HCT116 (cell line): ENCODE measurements at regions not wholly inside any gene's neighbourhood (a gene's known extent, or its start where the extent isn't known, plus 50 kb on each side); places are given as distances from the start of the nearest gene placed in this dataset.

Experiments used
- ATAC-seq: fragments of 200-7000 bp; cut with Tn5 transposase; 2 replicates; pipeline ENCODE4 v1.9.1; 2020; ENCODE audit warnings: mild to moderate bottlenecking, moderate library complexity
- BruUV-seq: library from RNA; stranded (reverse); fragments of 400-500 nt; replicated peaks from 2 replicates; lab custom pipeline; 2021; lab: Mats Ljungman, UMichigan
- CTCF ChIA-PET: fragments of 300-600 bp; sonication (Branson Sonifier 250); formaldehyde crosslinking; loops from one replicate; lab custom pipeline; 2021; ENCODE audit warnings: antibody characterized with exemption; lab: Charles Lee
- POLR2A ChIA-PET: fragments of 300-600, 350-600 bp; sonication (Branson Sonifier 250); formaldehyde crosslinking; loops from one replicate; lab custom pipeline; 2021; ENCODE audit warnings: antibody characterized with exemption; lab: Charles Lee
- RAD21 ChIA-PET, 2 experiments: fragments of 300-600 bp; sonication (Branson Sonifier 250); formaldehyde crosslinking; loops; one replicate each; lab custom pipeline; 2023; ENCODE audit warnings: low total read pairs in 2 of 2; ENCODE audit not compliant: uncharacterized antibody in 2 of 2, unreplicated experiment in 2 of 2, low non-redundant PET in 1 of 2; lab: Charles Lee
- DNase-seq: peaks from one replicate; pipeline ENCODE4 v3.0.0-alpha.2; 2010; ENCODE audit warnings: low read depth, low spot score
- H2AFZ ChIP-seq: fragments of 200-600 bp; shearing (Covaris generic), sonication (generic); 2 replicates; pipeline ENCODE4 v1.6.1; 2017; ENCODE audit warnings: low read depth, mixed run types, mixed read lengths, antibody characterized with exemption, low read length; ENCODE audit not compliant: poor library complexity, severe bottlenecking
- H3K27ac ChIP-seq: 2 replicates; pipeline ENCODE4 v1.5.1; 2012; ENCODE audit warnings: low read depth, low read length
- H3K27me3 ChIP-seq: fragments of 200-600 bp; sonication (generic); 2 replicates; pipeline ENCODE4 v1.6.1; 2016; ENCODE audit warnings: mixed run types, low read length, mixed read lengths; ENCODE audit not compliant: insufficient read depth
- H3K36me3 ChIP-seq, 2 experiments: fragments of 200-500 bp in 1 of 2; fragments of 200-600 bp in 1 of 2; sonication (Bioruptor generic) in 1 of 2; sonication (generic) in 1 of 2; 2 replicates each; pipeline versions ENCODE4 v1.5.1 to v1.6.1; 2014 to 2016; ENCODE audit warnings: low read length in 2 of 2, inconsistent platforms in 1 of 2, mixed read lengths in 1 of 2, mixed run types in 1 of 2; ENCODE audit not compliant: insufficient read depth in 2 of 2, control insufficient read depth in 1 of 2
- H3K4me1 ChIP-seq, 2 experiments: fragments of 200-600 bp in 1 of 2; sonication (generic) in 1 of 2; 2 replicates each; pipeline versions ENCODE4 v1.5.1 to v1.6.1; 2012 to 2017; ENCODE audit warnings: low read length in 2 of 2, inconsistent platforms in 1 of 2, mild to moderate bottlenecking in 1 of 2, mixed read lengths in 1 of 2, mixed run types in 1 of 2, moderate library complexity in 1 of 2; ENCODE audit not compliant: insufficient read depth in 2 of 2, control insufficient read depth in 1 of 2
- H3K4me2 ChIP-seq: fragments of 200-600 bp; sonication (generic); 2 replicates; pipeline ENCODE4 v1.6.1; 2017; ENCODE audit warnings: mixed run types, low read length, mixed read lengths
- H3K4me3 ChIP-seq, 2 experiments: fragments of 200-600 bp in 1 of 2; sonication (generic) in 1 of 2; replicated peaks in 1 of 2; 2 replicates each; pipeline ENCODE4 v1.5.1; 2011 to 2016; ENCODE audit warnings: low read length in 2 of 2, control low read depth in 1 of 2, low read depth in 1 of 2, mild to moderate bottlenecking in 1 of 2, mixed read lengths in 1 of 2, mixed run types in 1 of 2
- H3K79me2 ChIP-seq: fragments of 200-600 bp; sonication (generic); 2 replicates; pipeline ENCODE4 v1.6.1; 2017; ENCODE audit warnings: mild to moderate bottlenecking, mixed run types, low read length, moderate library complexity, mixed read lengths; ENCODE audit not compliant: insufficient read depth
- H3K9ac ChIP-seq: fragments of 200-600 bp; sonication (generic); 2 replicates; pipeline ENCODE4 v1.6.1; 2016; ENCODE audit warnings: low read length, mixed read lengths
- H3K9me2 ChIP-seq: fragments of 200-600 bp; sonication (generic), shearing (Covaris generic); 2 replicates; pipeline ENCODE4 v1.6.1; 2017; ENCODE audit warnings: mixed run types, mild to moderate bottlenecking, moderate library complexity; ENCODE audit not compliant: insufficient read depth
- H3K9me3 ChIP-seq, 2 experiments: fragments of 200-500 bp in 1 of 2; fragments of 200-600 bp in 1 of 2; sonication (Bioruptor generic) in 1 of 2; sonication (generic) in 1 of 2; 2 replicates each; pipeline ENCODE4 v1.6.1; 2014 to 2017; ENCODE audit warnings: low read length in 2 of 2, mixed read lengths in 2 of 2, inconsistent platforms in 1 of 2, low read depth in 1 of 2, mild to moderate bottlenecking in 1 of 2, mixed run types in 1 of 2, moderate library complexity in 1 of 2; ENCODE audit not compliant: control insufficient read depth in 1 of 2, insufficient read depth in 1 of 2
- H4K20me1 ChIP-seq: fragments of 200-600 bp; sonication (generic), shearing (Covaris generic); 2 replicates; pipeline ENCODE4 v1.6.1; 2017; ENCODE audit warnings: mixed run types, mild to moderate bottlenecking, moderate library complexity; ENCODE audit not compliant: insufficient read depth
- CBX3 ChIP-seq: IDR thresholded peaks from 2 replicates; pipeline ENCODE4 v1.6.1; 2012; ENCODE audit warnings: low read depth
- ELF1 ChIP-seq: IDR thresholded peaks from 2 replicates; pipeline ENCODE4 v1.6.1; 2012; ENCODE audit warnings: low read depth, borderline replicate concordance
- EZH2 ChIP-seq: fragments of 200-600 bp; sonication (generic); IDR thresholded peaks from 2 replicates; pipeline ENCODE4 v1.6.1; 2017; ENCODE audit warnings: antibody characterized with exemption, mixed run types
- JUND ChIP-seq: IDR thresholded peaks from 2 replicates; pipeline ENCODE4 v1.6.1; 2012
- POLR2A ChIP-seq: IDR thresholded peaks from 2 replicates; pipeline ENCODE4 v1.7.0; 2011; ENCODE audit warnings: borderline replicate concordance; ENCODE audit not compliant: insufficient read depth, insufficient read length; ENCODE audit errors: extremely low read depth
- POLR2AphosphoS5 ChIP-seq: IDR thresholded peaks from 2 replicates; pipeline ENCODE4 v1.6.1; 2011; ENCODE audit warnings: mild to moderate bottlenecking, low read depth, low read length, moderate library complexity
- REST ChIP-seq: IDR thresholded peaks from 2 replicates; pipeline ENCODE4 v1.6.1; 2012; ENCODE audit warnings: low read depth
- SIN3A ChIP-seq: IDR thresholded peaks from 2 replicates; pipeline ENCODE4 v1.6.1; 2012; ENCODE audit warnings: low read depth
- SP1 ChIP-seq: IDR thresholded peaks from 2 replicates; pipeline ENCODE4 v1.6.1; 2012; ENCODE audit warnings: low read depth
- SRF ChIP-seq: IDR thresholded peaks from 2 replicates; pipeline ENCODE4 v1.6.1; 2012; ENCODE audit warnings: low read depth
- TCF7L2 ChIP-seq: IDR thresholded peaks from 2 replicates; pipeline ENCODE4 v1.7.0; 2011; ENCODE audit warnings: borderline replicate concordance, inconsistent platforms; ENCODE audit not compliant: insufficient read depth, insufficient read length; ENCODE audit errors: extremely low read depth
- YY1 ChIP-seq: IDR thresholded peaks from 2 replicates; pipeline ENCODE4 v1.6.1; 2011; ENCODE audit warnings: low read length, low read depth, moderate library complexity, mild to moderate bottlenecking; ENCODE audit not compliant: insufficient replicate concordance; ENCODE audit errors: extremely low read depth
- ZBTB33 ChIP-seq: IDR thresholded peaks from 2 replicates; pipeline ENCODE4 v1.6.1; 2011; ENCODE audit warnings: mild to moderate bottlenecking, low read length, moderate library complexity; ENCODE audit not compliant: insufficient replicate concordance; ENCODE audit errors: extremely low read depth
- ZFX ChIP-seq: fragments of 450-650 bp; IDR thresholded peaks from 2 replicates; pipeline ENCODE4 v1.6.1; 2017
- ZNF274 ChIP-seq: fragments of 200-500 bp; sonication (Bioruptor generic); IDR thresholded peaks from 2 replicates; pipeline ENCODE4 v1.6.1; 2014; ENCODE audit warnings: mild to moderate bottlenecking, low read depth, low read length, inconsistent platforms
- intact Hi-C: fragments of 100-400 bp; cut with micrococcal nuclease; formaldehyde crosslinking; loops from 2 replicates; pipeline ENCODE4 v1.10.0; 2022

- H3K36me3 ChIP-seq: no peaks in the 10 kb centered on the region
- no peak overlapping the region for H3K9ac ChIP-seq
- no peaks in the 10 kb centered on the region for H3K9me3 ChIP-seq
- DNase-seq: no peak
- H3K4me1 ChIP-seq: no peaks in the 10 kb centered on the region
- H3K9me2 ChIP-seq: no peaks in the 10 kb centered on the region
- H3K27me3 ChIP-seq: peaks cover 13% of the 10 kb centered on the region; the same call in 1 of the 2 replicates
- no peak overlapping the region for H3K4me3 ChIP-seq
- H4K20me1 ChIP-seq: no peaks in the 10 kb centered on the region
- H3K4me2 ChIP-seq: no peak overlapping the region
- ChIA-PET POLR2A (no interaction called here), CTCF (no interaction called here), RAD21 (no interaction called here)
- BruUV-seq: no TSS peak
- no peak overlapping the region for H3K27ac ChIP-seq
- intact Hi-C loops: no loop called here
- no peak overlapping the region for H2AFZ ChIP-seq
- no peak for ATAC-seq
- TF ChIP-seq ZFX (no peak), ELF1 (no peak), SIN3A (no peak), ZBTB33 (no peak), CBX3 (no peak), TCF7L2 (no peak), POLR2AphosphoS5 (no peak), SRF (no peak), REST (no peak), POLR2A (no peak), SP1 (no peak), JUND (no peak), ZNF274 (no peak), EZH2 (no peak), YY1 (no peak)
- H3K79me2 ChIP-seq: no peaks in the 10 kb centered on the region
These were observed 198.6 kb downstream of the TEX29 start for GRCh38 chr13:111519041-111519440.
